Epidermal melanocyte (primary cell): ENCODE measurements at regions not wholly inside any gene's neighbourhood (a gene's known extent, or its start where the extent isn't known, plus 50 kb on each side); places are given as distances from the start of the nearest gene placed in this dataset.
"Not testable (repeated sequence)": the region's sequence is repeated elsewhere in the genome, so short reads cannot be mapped to it uniquely, and the experiment has no call there.

Experiments
- DNase-seq: peaks from one replicate; pipeline ENCODE4 v3.0.0; 2011; ENCODE audit warnings: low spot score; ENCODE audit not compliant: insufficient read length

DNA sequence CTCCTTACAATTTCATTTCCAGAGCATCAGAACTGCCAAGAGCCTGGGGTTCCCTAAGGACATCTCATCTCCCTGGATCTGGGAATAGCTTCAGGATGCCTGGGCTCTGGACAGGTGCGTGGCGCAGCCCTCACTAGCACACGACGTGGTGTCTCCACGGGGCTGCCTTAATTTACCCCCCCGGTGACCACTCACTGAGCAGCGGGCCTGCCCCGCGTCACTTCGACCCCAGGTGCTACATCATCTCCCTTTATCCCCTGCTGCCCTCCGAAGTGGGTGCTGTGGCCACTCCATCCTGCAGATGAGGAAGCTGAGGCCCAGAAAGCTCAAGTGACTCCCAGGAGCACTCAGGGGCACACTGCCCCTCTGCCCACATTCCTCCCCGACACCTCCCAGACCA is 177.8 kb upstream of the SFSWAP start:
- DNase-seq, result no peak

- no peak for DNase-seq
These were observed 175.1 kb upstream of the SFSWAP start for GRCh38 chr12:131535779-131536178.

- DNase-seq, result no peak
These were observed 174.6 kb upstream of the SFSWAP start for GRCh38 chr12:131536337-131536736.

GRCh38 chr12:131536766-131537165 is 174.1 kb upstream of the SFSWAP start:
- DNase-seq, result no peak

GRCh38 chr12:131537267-131537958 is 173.5 kb upstream of the SFSWAP start:
- no peak for DNase-seq

- DNase-seq, result no peak
These were observed 171.5 kb upstream of the SFSWAP start for GRCh38 chr12:131539381-131539780.

DNA sequence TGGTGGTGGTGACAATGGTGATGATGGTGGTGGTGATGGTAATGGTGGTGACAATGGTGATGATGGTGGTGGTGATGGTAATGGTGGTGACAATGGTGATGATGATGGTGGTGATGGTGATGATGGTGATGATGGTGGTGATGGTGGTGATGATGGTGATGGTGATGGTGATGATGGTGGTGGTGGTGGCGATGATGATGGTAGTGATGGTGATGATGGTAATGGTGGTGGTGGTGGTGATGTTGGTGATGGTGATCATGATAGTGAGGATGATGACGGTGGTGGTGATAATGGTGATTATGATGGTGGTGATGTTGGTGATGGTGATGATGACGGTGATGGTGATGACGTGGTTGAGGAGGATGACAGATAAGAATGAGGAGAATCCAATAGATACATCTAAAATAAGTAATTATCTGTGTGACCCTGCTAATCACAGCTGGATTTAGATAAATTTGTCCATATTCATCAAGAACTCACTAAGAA is 170.7 kb upstream of the SFSWAP start:
- DNase-seq, result no peak

DNA sequence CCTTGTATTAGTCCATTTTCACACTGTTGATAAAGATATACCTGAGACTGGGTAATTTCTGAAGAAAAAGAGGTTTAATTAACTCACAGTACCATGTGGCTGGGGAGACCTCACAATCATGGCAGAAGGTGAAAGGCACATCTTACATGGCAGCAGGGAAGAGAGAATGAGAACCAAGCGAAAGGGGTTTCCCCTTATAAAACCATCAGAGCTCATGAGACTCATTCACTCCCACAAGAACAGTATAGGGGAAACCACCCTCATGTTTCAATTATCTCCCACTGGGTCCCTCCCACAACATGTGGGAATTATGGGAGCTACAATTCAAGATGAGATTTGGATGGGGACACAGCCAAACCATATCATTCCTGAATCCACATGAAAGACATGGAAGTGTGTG is 169.4 kb upstream of the SFSWAP start:
- not testable (repeated sequence) for DNase-seq

GRCh38 chr12:131542351-131542750 is 168.5 kb upstream of the SFSWAP start:
- no peak for DNase-seq

- DNase-seq, result no peak
These were observed 167.8 kb upstream of the SFSWAP start for GRCh38 chr12:131543040-131543439.

DNA sequence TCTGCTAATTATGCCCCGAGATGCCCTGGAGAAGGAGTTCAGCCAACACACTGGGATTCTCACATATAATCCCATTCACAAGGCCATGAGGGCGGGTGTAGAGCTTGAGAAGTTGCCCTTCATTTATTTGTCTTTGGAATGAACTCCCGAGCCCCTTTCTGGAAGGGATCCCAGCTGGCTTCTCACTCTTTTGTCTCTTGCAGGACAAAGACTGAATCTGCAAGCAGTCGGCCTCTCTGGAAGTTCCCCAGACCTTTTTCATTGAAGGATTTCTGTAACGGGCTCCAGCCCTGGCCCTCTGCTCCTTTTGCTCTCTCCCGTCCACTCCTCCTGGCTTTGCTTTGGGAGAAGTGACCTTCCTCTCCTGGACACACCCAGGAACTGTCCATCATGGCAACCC is 163.3 kb upstream of the SFSWAP start:
- no peak for DNase-seq

DNA sequence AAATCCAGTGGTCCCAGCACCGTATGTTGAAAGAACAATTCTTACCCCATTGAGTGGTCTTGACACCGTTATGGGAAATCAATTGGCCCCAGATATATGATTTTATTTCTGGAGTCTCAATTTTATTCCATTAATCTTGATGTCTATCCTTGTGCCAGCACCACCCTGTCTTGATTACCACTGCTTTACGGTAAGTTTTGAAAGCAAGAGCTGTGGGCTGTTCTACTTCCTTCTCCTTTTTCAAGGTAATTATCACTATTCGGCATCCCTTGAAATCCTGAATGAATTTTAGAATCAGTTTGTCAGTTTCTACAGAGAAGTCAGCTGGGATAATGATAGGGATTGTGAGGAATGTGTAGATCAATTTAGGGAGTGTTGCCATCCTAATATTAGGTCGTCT is 160.8 kb upstream of the SFSWAP start:
- DNase-seq, result no peak

DNA sequence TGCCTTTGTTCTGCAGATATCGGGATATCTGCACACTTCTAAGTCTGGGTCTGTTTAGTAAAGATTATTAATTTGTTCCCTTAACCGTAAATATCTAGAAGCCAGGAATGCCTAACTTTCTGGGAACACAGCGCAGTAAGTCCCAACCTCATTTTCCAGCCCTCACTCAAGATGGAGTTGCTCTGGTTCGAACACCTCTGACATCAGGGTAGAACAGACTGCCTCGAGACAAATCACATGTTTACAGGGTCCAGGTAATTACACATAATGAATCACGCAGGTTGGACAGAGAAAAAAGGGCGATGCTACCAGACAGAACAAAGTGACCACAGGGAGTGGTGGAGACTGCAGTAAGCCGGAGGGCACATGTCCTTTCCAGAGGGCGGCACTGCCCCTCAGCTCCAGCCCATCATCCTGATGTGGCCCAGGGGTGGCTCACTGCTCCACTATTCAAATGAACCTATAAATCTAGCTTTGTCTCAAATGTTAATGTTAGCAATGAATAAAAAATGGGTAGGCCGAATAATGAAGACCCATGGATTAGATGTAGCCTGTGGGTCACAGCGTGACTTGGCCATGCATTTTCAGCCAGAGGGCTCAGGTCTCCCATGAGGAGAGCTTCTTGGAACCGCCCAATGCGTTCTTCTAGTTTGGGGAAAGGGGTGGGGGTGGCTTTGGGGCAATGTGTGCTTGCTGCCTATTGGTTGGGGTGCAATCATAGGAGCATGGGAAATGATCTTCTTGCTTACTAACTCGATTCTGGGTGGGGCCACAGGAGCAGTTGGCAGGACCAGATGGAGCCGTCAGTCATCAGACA is 159.0 kb upstream of the SFSWAP start:
- no peak for DNase-seq

DNA sequence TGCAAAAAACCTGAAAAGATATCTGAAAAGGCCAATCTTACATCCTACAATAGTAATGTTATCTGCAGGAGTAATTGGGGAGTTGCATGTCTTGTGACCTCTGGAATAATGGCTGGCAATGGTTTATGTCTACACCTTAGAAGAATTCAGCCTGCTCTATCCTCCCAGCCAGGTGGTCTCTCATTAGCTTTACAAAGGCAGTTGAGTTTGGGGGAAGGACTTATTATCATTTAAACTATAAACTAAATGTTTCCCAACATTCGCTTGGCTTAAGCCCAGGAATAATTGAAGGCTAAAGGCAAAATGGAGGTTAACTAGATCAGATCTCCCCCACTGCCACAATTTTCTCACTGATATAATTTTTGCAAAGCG is 158.4 kb upstream of the SFSWAP start:
- DNase-seq, result no peak

DNA sequence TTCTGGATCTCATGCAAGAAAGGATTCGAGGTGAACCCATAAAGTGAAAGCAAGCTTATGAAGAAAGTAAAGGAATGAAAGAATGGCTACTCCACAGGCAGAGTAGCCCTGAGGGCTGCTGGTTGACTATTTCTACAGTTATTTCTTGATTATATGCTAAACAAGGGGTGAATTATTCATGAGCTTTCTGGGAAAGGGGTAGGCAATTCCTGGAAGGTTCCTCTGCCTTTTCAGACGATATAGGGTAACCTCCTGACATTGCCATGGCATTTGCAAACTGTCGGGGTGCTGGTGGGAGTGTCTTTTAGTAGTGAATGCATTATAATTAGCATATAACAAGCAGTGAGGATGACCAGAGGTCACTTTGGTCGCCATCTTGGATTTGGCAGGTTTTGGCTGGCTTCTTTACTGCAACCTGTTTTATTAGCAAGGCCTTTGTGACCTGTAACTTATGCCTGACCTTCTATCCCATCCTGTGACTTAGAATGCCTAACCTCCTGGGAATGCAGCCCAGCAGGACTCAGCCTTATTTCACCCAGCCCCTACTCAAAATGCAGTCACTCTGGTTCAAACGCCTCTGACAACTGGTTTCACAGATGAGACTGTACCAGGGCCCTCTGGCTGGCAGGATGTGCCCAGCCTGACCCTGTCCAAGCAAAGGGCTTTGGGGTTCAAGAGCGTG is 157.7 kb upstream of the SFSWAP start:
- no peak for DNase-seq

DNA sequence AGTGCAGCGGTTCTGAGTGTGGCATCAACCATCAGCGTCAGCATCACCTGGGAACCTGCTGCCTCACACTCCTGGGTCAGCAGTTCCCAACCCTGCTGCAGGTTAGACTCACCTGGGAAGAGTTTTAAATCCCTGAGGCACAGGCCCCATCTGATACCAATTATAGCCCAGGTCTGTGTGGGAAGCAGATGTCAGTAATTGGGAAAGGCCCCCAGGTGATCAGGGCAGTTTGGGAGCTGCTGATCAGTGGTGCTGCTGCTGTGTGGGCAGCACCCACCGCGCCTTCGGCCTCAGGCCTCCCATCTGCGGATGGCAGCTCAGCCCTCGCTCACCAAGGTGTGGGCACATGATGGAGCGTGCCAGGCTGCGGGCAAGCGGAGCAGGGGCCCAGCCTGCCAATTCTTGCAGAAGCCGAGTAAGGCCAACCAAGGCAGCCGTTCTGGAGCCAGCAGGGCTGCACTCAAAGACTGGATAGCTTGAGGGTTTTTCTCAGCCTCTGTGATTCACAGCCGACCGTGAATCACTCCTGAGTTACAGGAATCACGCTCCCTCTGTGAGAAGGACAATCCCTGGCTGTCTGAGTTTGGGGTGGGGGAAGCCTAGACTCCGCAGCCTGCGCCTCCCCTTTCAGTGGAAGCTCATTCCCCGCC is 155.6 kb upstream of the SFSWAP start:
- DNase-seq, result no peak

DNA sequence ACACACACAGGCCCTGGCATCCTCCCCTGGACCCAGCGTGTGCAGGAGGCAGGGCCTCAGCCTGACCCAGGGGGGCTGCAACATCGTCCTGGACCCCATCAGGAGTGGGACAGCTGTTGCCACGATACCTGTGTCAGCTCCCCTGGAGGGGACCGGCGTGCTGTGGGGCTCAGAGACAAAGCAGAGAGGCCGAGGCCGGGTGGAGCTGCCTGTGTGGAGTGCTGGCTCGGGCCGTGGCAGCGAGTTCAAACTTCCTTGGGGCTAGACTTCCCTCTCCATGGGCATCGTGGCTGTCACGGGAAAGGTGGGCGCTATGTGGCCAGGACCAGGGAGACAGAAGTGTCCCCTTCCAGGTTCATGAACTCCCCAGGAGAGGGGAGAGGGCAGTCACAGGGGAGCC is 155.0 kb upstream of the SFSWAP start:
- DNase-seq, result no peak

DNA sequence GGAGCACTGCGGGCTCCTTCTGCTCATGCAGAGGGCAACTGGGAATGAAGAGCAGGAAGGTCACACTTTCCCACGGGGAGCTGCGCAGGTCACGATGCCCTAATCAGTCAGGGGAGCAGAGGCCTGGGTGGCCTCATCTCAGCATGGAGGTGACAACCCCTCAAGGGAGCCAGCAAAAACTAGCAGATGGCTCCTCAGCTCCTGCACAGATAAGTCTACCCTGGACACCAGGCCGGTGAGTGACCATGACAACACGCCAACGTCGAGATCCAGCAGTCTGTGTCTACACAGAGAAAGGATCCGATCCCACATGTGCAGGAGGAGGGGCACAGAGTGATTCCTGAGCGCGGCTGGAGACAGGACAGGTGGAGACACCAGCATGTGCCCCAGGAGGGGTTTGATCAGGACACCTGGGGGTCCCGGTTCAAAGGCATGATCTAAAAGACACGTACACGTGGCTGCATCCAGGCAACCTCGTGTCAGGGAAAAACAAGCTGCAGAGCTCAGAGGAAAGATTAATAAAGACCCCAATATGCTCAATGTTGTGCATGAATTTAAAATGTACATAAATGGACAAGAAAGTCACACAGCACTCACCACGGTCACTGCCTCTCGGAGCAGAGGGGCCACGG is 153.7 kb upstream of the SFSWAP start:
- DNase-seq, result no peak

DNA sequence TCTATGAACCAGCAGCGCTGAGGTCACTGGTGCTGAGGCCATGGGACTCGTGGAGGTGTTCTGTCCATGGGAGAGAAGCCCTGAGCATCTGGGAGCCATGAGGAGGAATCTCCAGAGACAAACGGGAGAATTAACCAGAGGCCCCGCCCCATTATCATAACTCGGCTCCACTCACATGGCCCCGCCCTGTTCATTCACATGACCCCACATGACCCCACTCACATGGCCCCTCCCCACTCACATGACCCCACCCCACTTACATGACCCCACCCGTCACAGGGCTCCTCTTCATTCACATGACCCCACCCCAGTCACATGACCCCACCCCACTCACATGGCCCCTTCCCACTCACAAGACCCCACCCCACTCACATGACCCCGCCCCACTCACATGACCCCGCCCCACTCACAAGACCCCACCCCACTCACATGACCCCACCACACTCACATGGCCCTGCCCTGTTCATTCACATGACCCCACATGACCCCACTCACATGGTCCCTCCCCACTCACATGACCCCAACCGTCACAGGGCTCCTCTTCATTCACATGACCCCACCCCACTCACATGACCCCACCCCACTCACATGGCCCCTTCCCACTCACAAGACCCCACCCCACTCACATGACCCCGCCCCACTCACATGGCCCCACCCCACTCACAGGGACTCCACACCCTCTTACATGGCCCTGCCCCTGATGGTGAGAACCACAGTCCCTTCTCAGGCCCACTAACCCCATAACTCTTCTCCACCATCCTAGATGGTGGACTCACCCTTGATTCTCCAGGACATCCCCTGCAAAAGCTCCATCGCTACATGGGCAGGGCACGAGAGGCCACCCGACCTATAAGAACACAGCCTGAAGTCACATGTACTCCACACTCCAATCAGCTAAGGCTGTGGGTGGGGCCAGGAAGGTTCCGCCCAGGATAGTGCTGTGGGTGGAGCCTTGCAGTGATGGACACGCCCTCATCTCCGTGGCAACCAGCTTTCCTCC is 151.1 kb upstream of the SFSWAP start:
- DNase-seq, result no peak

GRCh38 chr12:131561051-131561450 is 149.8 kb upstream of the SFSWAP start:
- no peak for DNase-seq
